H9 (cell line): ENCODE measurements at regions not wholly inside any gene's neighbourhood (a gene's known extent, or its start where the extent isn't known, plus 50 kb on each side); places are given as distances from the start of the nearest gene placed in this dataset.

Source experiments
- DNase-seq: peaks from one replicate; pipeline ENCODE4 v3.0.0-alpha.2; 2017
- H2AFZ ChIP-seq: one replicate; pipeline ENCODE4 v1.6.1; 2013; ENCODE audit warnings: mild to moderate bottlenecking, low read length, control low read depth, moderate library complexity
- H2AK5ac ChIP-seq: 2 replicates; pipeline ENCODE4 v1.6.1; 2013; ENCODE audit warnings: low read length, control low read depth, mixed read lengths; ENCODE audit not compliant: insufficient read length
- H2BK120ac ChIP-seq: one replicate; pipeline ENCODE4 v1.6.1; 2013; ENCODE audit warnings: low read depth, mild to moderate bottlenecking, low read length, control low read depth, inconsistent platforms; ENCODE audit not compliant: poor library complexity, severe bottlenecking
- H2BK12ac ChIP-seq: 2 replicates; pipeline ENCODE4 v1.6.1; 2013; ENCODE audit warnings: low read length, control low read depth, mixed read lengths, low read depth; ENCODE audit not compliant: insufficient read length
- H2BK15ac ChIP-seq: 2 replicates; pipeline ENCODE4 v1.6.1; 2013; ENCODE audit warnings: low read depth, low read length, control low read depth
- H2BK20ac ChIP-seq: one replicate; pipeline ENCODE4 v1.6.1; 2013; ENCODE audit warnings: low read depth, mild to moderate bottlenecking, low read length, control low read depth, inconsistent platforms; ENCODE audit not compliant: poor library complexity, severe bottlenecking
- H2BK5ac ChIP-seq: 2 replicates; pipeline ENCODE4 v1.6.1; 2013; ENCODE audit warnings: low read length, control low read depth, mixed read lengths; ENCODE audit not compliant: insufficient read length
- H3K14ac ChIP-seq: 2 replicates; pipeline ENCODE4 v1.6.1; 2013; ENCODE audit warnings: low read length, control low read depth; ENCODE audit not compliant: insufficient read depth
- H3K18ac ChIP-seq: 2 replicates; pipeline ENCODE4 v1.6.1; 2013; ENCODE audit warnings: low read depth, mild to moderate bottlenecking, mixed read lengths, low read length, control low read depth; ENCODE audit not compliant: insufficient read length
- H3K23ac ChIP-seq: 2 replicates; pipeline ENCODE4 v1.6.1; 2013; ENCODE audit warnings: low read length, control low read depth, mixed read lengths, low read depth; ENCODE audit not compliant: insufficient read length
- H3K23me2 ChIP-seq: 2 replicates; pipeline ENCODE4 v1.6.1; 2013; ENCODE audit warnings: low read depth, mild to moderate bottlenecking, mixed read lengths, low read length, control low read depth; ENCODE audit not compliant: insufficient read length, poor library complexity, severe bottlenecking
- H3K27ac ChIP-seq: 2 replicates; pipeline ENCODE4 v1.5.1; 2013; ENCODE audit warnings: low read length, control low read depth, mixed read lengths, low read depth; ENCODE audit not compliant: insufficient read length
- H3K27me3 ChIP-seq: 2 replicates; pipeline ENCODE4 v1.6.1; 2013; ENCODE audit warnings: low read length, control low read depth, inconsistent platforms; ENCODE audit not compliant: insufficient read depth
- H3K4ac ChIP-seq: 2 replicates; pipeline ENCODE4 v1.6.1; 2013; ENCODE audit warnings: low read depth, mild to moderate bottlenecking, control low read depth, inconsistent platforms, low read length, moderate library complexity
- H3K4me1 ChIP-seq: 2 replicates; pipeline ENCODE4 v1.6.1; 2013; ENCODE audit warnings: low read length, control low read depth, inconsistent platforms; ENCODE audit not compliant: insufficient read depth
- H3K4me2 ChIP-seq: 2 replicates; pipeline ENCODE4 v1.6.1; 2013; ENCODE audit warnings: low read length, control low read depth, mixed read lengths; ENCODE audit not compliant: insufficient read length, insufficient read depth
- H3K56ac ChIP-seq: 2 replicates; pipeline ENCODE4 v1.6.1; 2013; ENCODE audit warnings: low read depth, mild to moderate bottlenecking, mixed read lengths, low read length, control low read depth; ENCODE audit not compliant: insufficient read length
- H3K79me1 ChIP-seq: 2 replicates; pipeline ENCODE4 v1.6.1; 2013; ENCODE audit warnings: low read depth, mild to moderate bottlenecking, moderate library complexity, low read length, control low read depth, inconsistent platforms; ENCODE audit not compliant: insufficient read depth, poor library complexity, severe bottlenecking
- H3K79me2 ChIP-seq: 2 replicates; pipeline ENCODE4 v1.6.1; 2013; ENCODE audit warnings: low read length, control low read depth, inconsistent platforms; ENCODE audit not compliant: insufficient read depth
- H3K9ac ChIP-seq: 2 replicates; pipeline ENCODE4 v1.6.1; 2013; ENCODE audit warnings: low read length, control low read depth, mixed read lengths; ENCODE audit not compliant: insufficient read length; ENCODE audit errors: extremely low read depth
- H3K9me3 ChIP-seq: one replicate; pipeline ENCODE4 v1.6.1; 2013; ENCODE audit warnings: low read depth, low read length, inconsistent platforms; ENCODE audit not compliant: control insufficient read depth
- H3T11ph ChIP-seq: one replicate; pipeline ENCODE4 v1.6.1; 2013; ENCODE audit warnings: mild to moderate bottlenecking, low read length, control low read depth, inconsistent platforms
- H4K20me1 ChIP-seq: one replicate; pipeline ENCODE4 v1.6.1; 2013; ENCODE audit not compliant: control insufficient read depth, insufficient read length, insufficient read depth
- H4K5ac ChIP-seq: 2 replicates; pipeline ENCODE4 v1.6.1; 2013; ENCODE audit warnings: low read depth, mild to moderate bottlenecking, mixed read lengths, low read length, control low read depth; ENCODE audit not compliant: insufficient read length
- H4K8ac ChIP-seq: replicated peaks from 2 replicates; pipeline ENCODE4 v1.6.1; 2013; ENCODE audit warnings: low read length, control low read depth, mixed read lengths, low read depth; ENCODE audit not compliant: insufficient read length
- H4K91ac ChIP-seq: 2 replicates; pipeline ENCODE4 v1.6.1; 2013; ENCODE audit warnings: low read depth, mild to moderate bottlenecking, moderate library complexity, mixed read lengths, low read length, control low read depth; ENCODE audit not compliant: insufficient read length
- H3K27ac Mint-ChIP-seq, 3 experiments: 2 replicates in 2 of 3; 3 replicates in 1 of 3; pipeline ENCODE4 v1.8.0; 2020 to 2021; ENCODE audit warnings: mixed read lengths in 3 of 3, mild to moderate bottlenecking in 1 of 3, moderate library complexity in 1 of 3
- H3K27me3 Mint-ChIP-seq: 2 replicates; pipeline ENCODE4 v1.8.0; 2021; ENCODE audit warnings: low read depth, mild to moderate bottlenecking, moderate library complexity, mixed read lengths
- H3K36me3 Mint-ChIP-seq, 3 experiments: 2 replicates in 2 of 3; 3 replicates in 1 of 3; pipeline ENCODE4 v1.8.0; 2020 to 2021; ENCODE audit warnings: low read depth in 3 of 3, mixed read lengths in 3 of 3; ENCODE audit not compliant: insufficient read depth in 1 of 3
- H3K4me1 Mint-ChIP-seq, 2 experiments: 2 replicates each; pipeline ENCODE4 v1.8.0; 2020; ENCODE audit warnings: mixed read lengths in 2 of 2
- H3K4me3 Mint-ChIP-seq, 2 experiments: 2 replicates in 1 of 2; 3 replicates in 1 of 2; pipeline ENCODE4 v1.8.0; 2020 to 2021; ENCODE audit warnings: mild to moderate bottlenecking in 2 of 2, mixed read lengths in 2 of 2, moderate library complexity in 1 of 2
- H3K9me3 Mint-ChIP-seq, 2 experiments: 2 replicates in 1 of 2; 3 replicates in 1 of 2; pipeline ENCODE4 v1.8.0; 2020; ENCODE audit warnings: mild to moderate bottlenecking in 2 of 2, mixed read lengths in 2 of 2, moderate library complexity in 1 of 2
- CTCF ChIP-seq: fragments of 200-600 bp; sonication (generic); conservative IDR thresholded peaks from 3 replicates; pipeline ENCODE4 v1.8.0; 2021; ENCODE audit warnings: antibody characterized with exemption, mild to moderate bottlenecking
- WGBS: extraction: QIAGEN DNeasy Blood & Tissue Kit; methylation state at CpG from one replicate; pipeline ENCODE4 v1.1.7; 2013; ENCODE audit warnings: missing lambda C conversion rate, low lambda C conversion rate, mixed read lengths; ENCODE audit not compliant: insufficient read length; ENCODE audit errors: extremely low coverage; 5-methylcytosine and 5-hydroxymethylcytosine counted together

DNA sequence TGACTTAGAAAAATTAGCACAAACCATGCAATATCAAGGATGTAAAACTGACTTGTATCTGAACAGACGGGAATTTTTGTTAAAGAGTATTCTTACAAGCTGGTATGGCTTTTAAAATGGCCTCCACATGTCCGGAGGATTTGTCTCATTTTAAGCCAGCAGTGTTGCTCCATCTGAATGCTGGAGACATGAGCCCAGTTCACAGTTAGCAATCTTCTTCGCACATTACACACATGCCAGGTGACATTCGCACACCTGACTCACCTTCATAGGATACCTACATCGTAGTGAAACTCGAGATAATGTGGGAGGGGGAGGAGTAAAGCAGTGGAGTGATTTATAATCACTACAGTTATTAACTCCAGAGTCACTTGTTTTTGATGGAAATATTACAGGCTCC lies 231.8 kb upstream of the RBBP8 start:
- WGBS = no CpG with 5 or more reads among the region's 6 CpGs
- Mint-ChIP-seq H3K27me3 (0 out of 2 replicates have a peak, but pooled peaks cover 1% of the 10 kb centered on the region), H3K9me3 (no peaks in the 10 kb centered on the region), H3K4me1 (no peaks in the 10 kb centered on the region), H3K27ac (no peak overlapping the region), H3K36me3 (no peaks in the 10 kb centered on the region), H3K4me3 (no peak overlapping the region)
- Histone ChIP-seq H3K4ac (no peak overlapping the region), H3K4me1 (no peaks in the 10 kb centered on the region), H3T11ph (no peak overlapping the region), H3K27ac (no peak overlapping the region), H3K79me1 (no peaks in the 10 kb centered on the region), H2BK120ac (no peak overlapping the region), H3K23me2 (no peaks in the 10 kb centered on the region), H3K18ac (no peak overlapping the region), H3K23ac (no peak overlapping the region), H3K9me3 (no peaks in the 10 kb centered on the region), H4K5ac (no peak overlapping the region), H3K14ac (no peak overlapping the region), H2BK15ac (no peak overlapping the region), H3K27me3 (no peaks in the 10 kb centered on the region), H2AK5ac (no peak overlapping the region), H3K9ac (no peak overlapping the region), H4K20me1 (no peaks in the 10 kb centered on the region), H2BK20ac (no peak overlapping the region), H3K4me2 (no peak overlapping the region), H4K91ac (no peak overlapping the region), H4K8ac (no peak overlapping the region), H3K56ac (no peak overlapping the region), H2BK12ac (no peak overlapping the region), H2AFZ (no peak overlapping the region), H3K79me2 (no peaks in the 10 kb centered on the region), H2BK5ac (no peak overlapping the region)
- DNase-seq = no peak
- TF ChIP-seq CTCF = no peak
